ENCODE measurements at regions not wholly inside any gene's neighbourhood (a gene's known extent, or its start where the extent isn't known, plus 50 kb on each side); places are given as distances from the start of the nearest gene placed in this dataset.

GRCh38 chr5:66312266-66312665 lies 168.2 kb downstream of the SREK1 start:
- TF ChIP-seq POLR2A (IDR thresholded peaks at IDR 0.05) = no peak
- TF ChIP-seq CTCF (IDR thresholded peaks at IDR 0.05) = no peak
